Hematopoietic multipotent progenitor cell treated with erythropoietin and hydrocortisone succinate and interleukin-3 and kit ligand, for 8 days (in vitro differentiated cells): ENCODE measurements at regions not wholly inside any gene's neighbourhood (a gene's known extent, or its start where the extent isn't known, plus 50 kb on each side); places are given as distances from the start of the nearest gene placed in this dataset.
"Not testable (repeated sequence)": the region's sequence is repeated elsewhere in the genome, so short reads cannot be mapped to it uniquely, and the experiment has no call there.

Experiments used
- DNase-seq: peaks from one replicate; pipeline ENCODE4 v3.0.0-alpha.2; 2015

DNA sequence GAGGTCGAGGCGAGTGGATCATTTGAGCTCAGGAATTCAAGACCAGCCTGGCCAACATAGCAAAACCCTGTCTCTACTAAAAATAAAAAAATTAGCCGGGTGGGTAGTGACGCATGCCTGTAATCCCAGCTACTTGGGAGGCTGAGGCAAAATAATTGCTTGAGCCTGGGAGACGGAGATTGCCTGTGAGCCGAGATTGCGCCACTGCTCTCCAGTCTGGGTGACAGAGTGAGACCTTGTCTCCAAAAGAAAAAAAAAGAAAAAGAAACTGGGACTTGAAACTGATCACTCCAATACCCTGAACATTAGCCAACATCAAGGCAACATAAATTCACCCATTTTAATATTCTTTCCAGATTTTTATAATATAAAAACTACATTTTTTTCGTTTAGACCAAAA is 874.6 kb upstream of the MBL2 start:
- not testable (repeated sequence) for DNase-seq

DNA sequence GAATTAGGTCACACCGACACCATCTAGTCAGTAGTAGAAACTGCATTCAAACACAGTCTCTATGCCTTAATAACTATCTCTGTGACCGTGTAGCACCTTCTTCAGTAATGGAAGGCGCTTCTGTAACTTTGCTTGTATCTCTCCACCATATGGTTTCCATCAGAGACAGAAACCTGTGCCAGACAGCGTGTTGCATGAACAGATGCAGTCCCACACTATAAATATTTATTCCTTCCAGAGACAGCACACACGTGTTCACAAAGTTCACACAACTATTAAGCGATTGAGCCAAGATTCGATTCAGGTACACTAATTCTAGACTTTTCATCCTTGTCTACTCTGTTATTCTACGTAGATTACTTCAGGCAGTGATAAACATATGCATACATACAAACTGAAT is 873.9 kb upstream of the MBL2 start:
- no peak for DNase-seq

DNA sequence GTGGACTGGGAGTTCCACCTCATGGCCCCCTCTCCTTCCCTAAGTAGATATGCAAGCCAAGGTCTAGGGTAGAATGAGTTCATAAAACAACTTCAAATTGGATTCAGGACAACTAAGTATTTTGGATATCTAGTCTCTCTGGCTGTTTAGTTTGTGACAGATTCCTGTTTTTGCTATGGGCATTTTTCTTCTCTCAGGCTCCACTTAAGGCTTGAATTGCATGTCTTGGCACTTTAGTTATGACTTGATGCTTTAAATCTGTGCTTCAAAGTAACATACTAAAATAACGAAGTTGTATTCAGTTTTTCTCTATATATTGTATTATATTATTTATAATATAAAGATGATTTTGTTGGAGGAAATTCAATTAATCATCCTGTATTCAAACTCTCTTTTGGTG is 873.4 kb upstream of the MBL2 start:
- DNase-seq: no peak

DNA sequence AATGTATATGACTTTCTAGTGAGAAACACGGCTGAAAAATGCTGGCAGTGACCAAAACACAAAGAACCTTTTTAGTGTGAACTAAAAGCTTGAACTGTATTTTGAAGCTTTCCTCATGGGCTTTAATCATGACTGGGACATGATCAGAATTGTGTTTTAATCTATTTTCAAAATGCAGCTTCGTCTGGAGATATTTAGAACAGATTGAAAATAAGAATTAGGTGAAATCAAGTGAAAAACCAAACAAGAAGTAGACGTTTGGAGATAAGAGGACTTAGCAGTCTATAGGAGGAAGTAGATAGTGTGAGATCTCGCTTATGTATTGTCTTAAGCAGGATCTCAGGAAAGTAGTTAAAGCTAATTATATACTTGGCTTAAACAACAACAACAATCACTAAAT is 865.4 kb upstream of the MBL2 start:
- no peak for DNase-seq

DNA sequence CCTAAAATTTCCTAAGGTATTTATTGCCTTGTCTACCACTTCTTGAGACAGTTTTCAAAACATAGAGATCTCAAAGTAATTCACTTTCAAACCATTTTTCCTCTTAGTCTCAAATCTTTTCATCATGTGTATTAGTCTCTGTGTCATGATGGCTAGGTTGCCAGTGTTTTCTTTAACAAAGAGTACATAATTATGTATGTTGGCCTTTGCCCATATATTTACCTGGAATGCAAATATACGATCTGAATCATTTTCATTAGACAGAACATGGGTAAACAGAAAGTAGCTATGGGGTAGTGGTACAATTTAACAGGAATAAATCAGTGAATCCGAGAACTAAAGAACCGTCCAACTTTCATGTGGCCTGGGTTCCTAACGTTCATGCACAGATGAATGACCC is 852.1 kb upstream of the MBL2 start:
- DNase-seq: no peak

DNA sequence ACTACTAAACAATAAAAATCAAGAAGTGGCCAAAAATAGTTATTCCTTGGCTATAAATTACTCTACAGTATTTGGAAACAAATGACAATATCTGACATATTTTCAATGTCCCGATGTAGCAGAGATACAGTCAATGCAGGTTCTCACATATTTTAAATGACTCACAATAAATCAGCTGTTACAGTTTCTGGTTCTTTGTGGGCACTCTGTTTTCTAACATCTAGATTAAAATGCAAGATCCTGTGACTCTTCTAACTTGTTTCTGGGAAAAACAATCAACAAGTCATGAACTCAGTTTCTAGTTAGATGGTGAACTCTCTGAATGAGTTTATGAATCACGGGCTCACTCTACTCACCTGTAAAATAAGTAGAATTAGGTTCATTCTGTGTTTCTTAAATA is 849.6 kb upstream of the MBL2 start:
- no peak for DNase-seq

DNA sequence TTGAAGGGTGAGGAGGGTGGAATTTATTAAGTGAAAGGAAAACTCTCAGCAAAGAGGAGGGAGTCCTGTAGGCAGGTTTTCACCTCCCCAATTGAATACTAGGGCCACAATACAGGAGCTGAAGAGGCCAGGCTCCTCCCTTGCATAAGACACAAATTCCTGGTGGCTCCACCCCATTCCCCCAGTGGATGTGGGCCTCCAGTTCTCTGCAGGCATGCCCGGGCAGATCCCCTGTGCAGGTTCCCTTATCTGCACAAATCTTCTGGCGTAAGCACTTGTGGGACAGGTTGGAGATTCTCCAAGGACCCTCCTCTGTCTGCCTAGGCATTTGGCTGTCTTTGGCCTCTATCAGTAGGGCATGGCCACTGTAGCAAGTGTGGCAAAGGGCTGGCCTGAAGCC is 847.1 kb upstream of the MBL2 start:
- DNase-seq: no peak

DNA sequence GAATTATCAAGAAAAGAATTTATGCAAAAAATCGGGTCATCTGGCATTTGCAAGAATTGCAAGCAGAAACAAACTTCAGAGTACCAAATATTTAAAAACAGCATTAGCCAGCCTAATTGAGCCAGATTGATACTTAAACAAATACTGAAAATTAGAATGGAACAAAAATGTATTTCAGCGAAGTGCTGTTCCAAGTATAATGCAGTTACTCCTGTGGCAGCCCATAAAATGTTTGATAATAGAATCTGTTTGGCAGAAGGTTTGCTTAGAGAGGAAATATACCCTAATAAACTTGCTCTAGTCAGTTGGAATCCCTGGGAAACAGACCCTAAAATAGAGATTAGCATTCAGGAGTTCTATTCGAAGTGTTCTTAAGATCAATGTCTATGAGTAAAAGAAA is 835.1 kb upstream of the MBL2 start:
- no peak for DNase-seq

DNA sequence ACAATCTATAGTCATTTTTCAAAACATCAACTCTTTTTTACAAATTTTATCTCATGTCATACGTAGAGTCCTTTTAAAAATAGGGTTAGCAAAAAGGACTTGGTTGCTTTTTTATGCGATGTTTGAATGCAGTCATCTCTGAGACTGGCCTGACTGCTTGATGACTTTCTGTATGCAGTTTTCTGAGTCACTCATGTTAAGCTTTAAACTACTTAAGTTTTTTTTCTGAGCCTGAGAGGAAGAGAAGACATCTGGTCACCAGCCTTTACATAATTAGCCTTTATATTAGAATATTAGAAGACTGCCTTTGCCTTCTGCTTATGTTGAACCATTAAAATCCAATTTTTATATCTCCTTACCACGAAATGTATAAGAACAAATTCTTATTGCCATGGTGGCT is 834.4 kb upstream of the MBL2 start:
- DNase-seq: no peak

DNA sequence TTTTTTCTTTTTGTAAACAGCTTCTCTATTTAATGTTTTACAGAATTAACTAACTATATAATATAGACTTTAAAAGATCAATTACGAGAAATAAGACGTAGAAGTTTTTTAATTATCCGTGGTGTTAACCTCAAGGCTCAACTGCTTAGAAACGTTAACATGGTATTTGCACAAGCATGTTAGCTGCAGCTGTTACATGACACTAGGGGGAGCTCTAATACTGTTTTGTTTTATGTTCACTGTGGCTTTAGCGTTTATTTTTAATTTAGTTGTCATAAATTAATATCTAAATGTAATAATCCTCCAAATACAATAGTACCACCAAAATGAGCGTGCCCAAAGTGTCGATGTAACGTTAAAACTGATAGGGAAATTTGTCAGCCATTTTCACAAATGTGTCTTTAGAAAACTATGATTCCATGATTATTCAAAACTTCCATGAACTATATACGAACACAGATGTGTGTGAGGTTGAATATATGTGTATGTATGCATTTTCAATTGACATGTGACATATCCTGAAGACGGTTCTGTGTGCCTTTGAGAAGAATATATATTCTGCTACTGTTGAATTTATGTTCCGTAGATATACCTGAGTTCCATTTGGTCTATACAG is 828.8 kb upstream of the MBL2 start:
- DNase-seq: peak; percentile 47

DNA sequence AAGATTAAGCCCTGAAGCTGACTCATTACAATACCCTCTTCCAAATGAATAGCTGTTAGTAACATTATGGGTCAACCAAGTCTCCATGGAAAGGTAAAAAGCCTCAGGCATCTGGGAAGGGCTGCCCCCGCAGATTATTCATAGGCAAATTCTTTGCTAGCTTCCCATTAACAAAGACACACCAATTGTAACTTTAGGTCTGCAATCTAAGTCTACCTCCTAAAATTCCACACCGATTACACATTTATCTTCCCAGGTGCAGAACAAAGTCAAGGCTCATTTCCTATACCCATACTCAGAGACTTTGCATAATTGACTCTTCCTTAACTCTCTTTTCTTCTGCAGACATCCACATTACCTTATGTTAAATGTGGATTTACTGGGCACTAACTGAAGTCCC is 826.3 kb upstream of the MBL2 start:
- no peak for DNase-seq

DNA sequence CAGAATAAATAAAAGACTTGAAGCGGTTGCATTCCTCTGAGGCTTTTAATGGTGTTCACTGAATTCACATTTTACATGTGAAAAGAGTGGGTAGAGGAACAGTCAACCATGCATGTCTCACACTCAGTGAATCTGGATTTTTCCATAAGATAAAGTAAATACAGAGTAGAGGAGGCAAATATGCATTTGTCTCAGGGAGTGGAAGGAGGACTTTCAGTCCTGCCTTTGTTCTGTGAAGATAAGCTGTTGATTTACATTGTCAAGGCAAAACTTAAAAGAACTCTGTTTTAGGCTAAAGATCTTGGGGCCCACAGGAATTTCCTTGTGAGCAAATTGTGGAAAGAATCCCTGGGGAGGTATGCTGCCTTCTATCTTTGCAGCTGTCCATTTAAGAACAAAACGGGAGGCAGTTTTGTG is 825.3 kb upstream of the MBL2 start:
- no peak for DNase-seq

DNA sequence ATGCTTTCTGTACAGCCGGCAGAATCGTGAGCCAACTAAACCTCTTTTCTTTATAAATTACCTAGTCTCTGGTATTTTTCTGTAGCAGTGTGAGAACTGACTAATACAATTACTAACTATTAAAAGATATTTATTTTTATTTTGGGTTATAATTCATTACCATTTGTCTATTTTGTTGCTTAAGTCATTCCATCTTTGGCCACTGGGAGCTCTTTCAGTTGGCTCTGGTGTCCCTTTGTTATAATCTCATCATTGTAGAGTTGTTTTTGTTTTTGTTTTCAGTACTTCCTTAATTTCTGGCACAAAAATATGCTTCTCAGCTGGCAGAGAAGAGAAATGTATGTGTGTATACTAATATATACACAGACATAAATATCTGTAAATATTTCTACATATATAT is 807.9 kb upstream of the MBL2 start:
- no peak for DNase-seq

DNA sequence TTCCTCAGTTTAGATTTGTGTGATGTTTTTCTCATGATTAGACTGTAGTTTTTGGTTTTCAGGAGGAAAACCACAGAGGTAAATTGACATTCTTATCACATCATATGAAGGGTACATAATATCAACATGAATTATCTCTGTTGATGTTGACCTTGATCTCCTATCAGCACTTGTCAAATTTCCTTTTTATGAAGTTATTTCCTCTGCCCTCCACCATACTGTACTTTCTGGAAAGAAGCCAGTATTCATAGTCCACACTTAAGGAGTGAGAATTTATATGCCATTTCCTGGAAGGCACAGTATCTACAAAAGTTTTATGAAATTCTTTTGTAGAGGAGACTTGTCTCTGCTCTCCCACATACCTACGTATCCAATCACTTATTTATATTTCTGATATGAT is 807.2 kb upstream of the MBL2 start:
- DNase-seq: no peak

DNA sequence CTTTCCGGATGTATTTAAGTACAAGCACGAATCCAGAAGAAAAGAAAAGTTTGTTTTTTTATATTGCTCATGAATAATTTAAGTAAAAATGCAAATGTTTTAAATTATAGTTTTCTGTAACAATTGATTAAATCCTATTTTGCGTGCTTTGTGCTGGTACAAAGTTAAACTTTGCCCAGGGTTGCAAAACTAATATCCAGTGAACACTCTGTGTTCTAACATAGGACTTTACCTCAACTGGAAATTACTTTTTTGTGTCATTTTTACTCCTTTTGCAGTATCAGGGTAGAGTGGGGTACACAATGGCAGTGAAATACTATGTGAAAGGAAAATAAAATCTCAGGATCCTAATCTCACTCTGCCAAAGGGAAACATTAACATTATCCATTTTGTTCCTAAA is 801.4 kb upstream of the MBL2 start:
- no peak for DNase-seq

DNA sequence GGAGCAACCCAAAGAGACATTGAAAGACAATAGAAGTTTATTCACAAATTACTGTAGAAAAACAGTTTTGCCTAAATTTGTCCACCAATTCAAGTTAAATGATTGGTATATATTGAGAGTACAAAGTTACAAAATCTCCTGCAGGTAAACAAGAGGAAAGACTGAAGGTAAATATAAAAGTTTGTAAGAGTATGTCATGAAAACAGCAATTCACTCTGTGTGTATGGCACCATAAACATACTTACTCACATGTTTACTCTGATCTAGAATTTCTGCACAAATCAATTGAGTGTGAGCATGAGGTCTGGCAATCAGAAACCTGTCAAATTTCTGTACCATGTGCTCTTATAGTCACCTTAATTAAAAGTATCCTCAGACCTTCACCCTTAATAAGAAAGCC is 800.9 kb upstream of the MBL2 start:
- DNase-seq: no peak

DNA sequence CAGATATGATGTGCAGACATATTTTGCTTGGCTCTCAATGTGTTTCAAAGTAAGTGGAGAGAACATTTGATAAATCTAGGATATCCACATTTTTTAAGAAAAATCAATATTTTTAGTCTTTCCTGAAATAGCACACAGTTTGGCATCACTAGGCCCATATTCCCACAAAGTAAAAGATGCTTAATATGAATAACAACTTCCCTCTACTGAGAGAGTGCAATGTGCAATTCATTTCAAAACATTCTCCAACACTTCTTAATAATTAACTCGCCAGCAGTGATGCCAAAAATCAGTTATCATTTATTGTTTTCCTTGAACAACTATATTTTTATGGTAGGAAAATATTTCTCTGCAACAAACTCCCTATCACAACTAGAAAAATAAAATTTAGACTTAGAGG is 800.2 kb upstream of the MBL2 start:
- DNase-seq: no peak

DNA sequence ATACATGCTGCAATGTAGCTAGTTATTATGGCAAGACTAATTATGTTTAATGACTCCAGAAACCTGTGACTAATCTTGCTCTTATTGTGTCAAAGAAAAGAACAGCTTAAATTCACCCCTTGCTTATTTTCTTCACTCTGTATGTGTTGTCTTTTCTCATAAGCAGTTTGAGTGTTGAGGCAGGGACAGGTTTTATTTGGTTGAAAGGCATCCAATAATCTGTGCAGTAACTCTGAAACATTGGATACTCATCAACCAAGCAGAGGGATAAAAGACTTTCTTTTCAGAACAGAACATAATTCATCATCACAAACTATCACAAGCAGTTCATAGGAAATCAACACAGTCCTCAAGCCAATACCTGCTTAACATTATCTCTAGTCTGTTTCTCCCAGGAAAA is 797.6 kb upstream of the MBL2 start:
- DNase-seq: no peak

DNA sequence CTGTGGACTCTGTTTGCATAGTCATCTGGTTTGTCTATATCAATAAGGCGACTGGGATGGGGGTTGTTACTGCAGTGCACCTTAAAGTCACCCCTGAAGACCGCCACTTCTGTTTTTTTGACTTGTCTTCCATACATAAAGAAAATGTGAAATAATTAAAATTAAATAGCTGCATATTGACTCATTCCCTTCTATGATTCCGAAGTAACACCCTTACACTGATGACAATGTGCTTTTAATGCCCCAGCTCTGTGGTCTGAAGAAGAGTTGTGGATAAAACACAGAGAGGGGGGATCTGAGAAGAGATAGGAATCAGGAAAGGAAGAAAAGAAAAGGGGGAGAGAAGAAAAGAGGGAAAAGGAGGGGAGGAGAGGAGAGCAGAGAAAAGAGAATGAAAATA is 796.9 kb upstream of the MBL2 start:
- no peak for DNase-seq

DNA sequence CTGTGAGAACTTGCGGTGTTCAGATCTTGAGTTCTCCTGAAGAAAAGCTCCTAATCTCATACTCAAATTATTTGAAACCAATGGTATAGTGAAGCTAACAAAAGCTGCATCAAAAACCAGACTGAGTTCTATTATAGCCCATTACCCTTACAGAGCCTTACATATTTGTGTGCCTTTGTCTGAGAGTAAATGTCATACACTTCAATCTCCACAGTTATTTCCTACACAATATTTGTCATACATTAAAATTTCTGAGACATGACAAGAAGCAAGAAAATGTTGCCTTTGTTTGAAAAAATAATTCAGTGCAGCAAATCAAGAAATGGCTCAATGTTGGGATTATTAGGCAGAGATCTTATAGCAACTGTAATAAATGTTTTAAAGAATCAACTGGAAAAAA is 776.1 kb upstream of the MBL2 start:
- DNase-seq: no peak

DNA sequence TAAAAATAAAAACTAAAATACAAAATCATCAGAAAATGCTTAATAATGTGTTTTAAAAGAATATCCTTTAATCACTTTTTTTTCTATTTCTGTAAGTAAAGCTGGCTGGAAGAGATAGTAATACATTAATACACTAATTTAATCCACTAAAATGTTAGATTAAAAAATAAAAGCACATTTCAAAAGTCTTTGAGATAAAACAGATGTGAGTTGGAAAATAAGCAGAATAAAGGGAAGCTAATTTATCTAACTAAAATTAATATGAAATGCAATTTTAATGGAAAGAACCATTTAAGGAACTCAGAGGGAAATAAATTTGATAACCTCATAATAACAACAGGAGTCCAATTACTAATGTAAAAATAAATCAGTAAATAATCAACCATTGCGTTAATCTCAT is 774.8 kb upstream of the MBL2 start:
- no peak for DNase-seq

DNA sequence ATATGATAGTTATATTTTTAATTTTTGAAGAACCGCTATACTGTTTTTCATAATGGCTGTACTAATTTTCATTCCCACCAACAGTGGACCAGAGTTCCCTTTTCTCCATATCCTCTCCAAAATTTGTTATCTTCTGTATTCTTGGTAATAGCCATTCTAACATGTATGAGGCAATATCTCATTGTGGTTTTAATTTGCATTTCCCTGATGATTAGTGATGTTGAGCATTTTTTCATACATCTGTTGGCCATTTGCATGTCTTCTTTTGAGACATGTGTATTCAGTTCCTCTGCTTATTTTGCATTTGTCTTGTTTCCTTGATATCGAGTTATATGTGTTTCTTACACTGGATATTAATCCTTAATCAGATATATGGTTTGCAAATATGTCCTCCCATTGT is 770.8 kb upstream of the MBL2 start:
- DNase-seq: no peak

DNA sequence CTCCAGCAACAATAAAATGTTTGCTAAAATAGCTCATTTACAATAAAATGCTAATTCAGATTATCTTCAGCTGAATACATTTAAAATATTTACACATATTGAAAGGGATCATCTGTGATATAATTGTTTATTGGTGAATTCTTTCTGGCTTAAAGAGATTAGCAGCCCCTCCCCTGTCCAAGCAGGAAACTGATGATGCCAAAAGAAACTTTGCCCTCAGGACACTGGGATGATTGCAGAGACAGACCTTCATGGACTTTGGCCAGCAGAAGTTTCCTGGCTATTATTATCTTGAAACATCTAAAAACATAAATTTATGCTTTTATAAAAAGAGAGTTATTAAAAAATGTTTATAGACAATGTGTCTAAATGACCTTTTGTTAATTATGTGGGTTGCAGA is 764.9 kb upstream of the MBL2 start:
- no peak for DNase-seq

DNA sequence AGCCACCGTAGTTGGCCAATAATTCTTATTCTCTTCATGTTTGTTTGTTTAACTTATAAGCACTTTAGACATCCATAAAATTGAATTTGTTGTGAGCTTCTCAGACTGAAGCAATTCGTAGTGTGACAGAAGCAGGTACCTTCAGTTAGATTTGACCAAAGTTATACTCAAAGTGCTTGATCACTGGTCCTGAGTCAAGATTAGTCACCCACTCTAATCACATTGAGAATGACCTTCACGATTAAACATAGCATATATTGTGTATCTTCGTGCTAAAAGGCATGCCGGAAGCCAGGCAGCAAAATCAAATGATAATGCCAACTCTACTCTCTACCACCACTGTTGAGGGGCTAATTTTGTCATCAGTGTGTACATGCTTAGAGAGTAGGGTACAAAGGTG is 763.7 kb upstream of the MBL2 start:
- no peak for DNase-seq

DNA sequence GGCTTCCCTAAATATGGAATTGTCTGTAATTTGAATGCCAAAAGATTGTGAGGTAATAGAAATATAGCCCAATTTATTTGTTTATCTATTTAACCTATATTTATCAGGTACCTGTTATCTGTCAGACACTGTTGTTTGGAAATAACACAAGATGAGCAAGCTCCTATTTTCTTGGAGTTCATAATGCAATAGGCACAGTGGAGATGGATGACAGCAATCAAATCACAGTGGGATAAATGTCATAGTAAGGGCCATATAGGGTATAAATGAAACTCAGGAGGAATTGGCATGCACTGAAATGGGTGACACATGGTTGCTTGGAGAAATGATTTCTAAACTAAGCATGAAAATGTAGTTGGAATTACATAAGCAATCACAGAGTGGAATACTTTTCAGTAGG is 761.8 kb upstream of the MBL2 start:
- DNase-seq: no peak

DNA sequence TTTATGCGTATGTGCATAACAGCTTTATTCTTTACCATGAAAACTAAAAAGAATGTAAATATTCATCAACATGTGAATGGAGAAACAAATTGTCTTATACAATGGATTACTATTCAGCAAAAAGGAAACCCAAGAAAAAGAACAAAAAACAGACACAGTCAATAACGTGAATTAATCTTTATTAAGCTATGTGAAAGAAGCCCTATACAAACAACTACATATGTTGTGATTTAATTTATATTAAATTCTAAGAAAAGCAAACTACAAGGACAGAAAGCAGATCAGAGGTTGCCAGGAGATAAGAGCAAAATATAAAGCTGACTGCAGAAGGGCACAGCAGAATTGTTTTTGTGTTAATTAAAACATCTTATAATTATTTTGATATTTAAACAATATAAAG is 756.4 kb upstream of the MBL2 start:
- DNase-seq: no peak
